ENCODE measurements at regions not wholly inside any gene's neighbourhood (a gene's known extent, or its start where the extent isn't known, plus 50 kb on each side); places are given as distances from the start of the nearest gene placed in this dataset.

- TF ChIP-seq ZNF784 (CRISPR knock-in tag; IDR thresholded peaks at IDR 0.05; ENCODE audit: borderline replicate concordance) (no peak), STAG1 (CRISPR knock-in tag; IDR thresholded peaks at IDR 0.05) (no peak), EP300 (IDR thresholded peaks at IDR 0.05; ENCODE audit: low read depth in 2 of 2, low read length in 2 of 2) (no peak), EP300 (CRISPR knock-in tag; IDR thresholded peaks at IDR 0.05; ENCODE audit: borderline replicate concordance) (no peak), ZFY (CRISPR knock-in tag; IDR thresholded peaks at IDR 0.05) (no peak)
Measured at GRCh38 chr15:46222826-46223225, 588.0 kb downstream of the SQOR start (continued).

GRCh38 chr15:46229263-46229662 is 594.4 kb downstream of the SQOR start:
- BruUV-seq (replicated peaks): no TSS peak
- DNase-seq (ENCODE audit: low spot score): no peak
- FAIRE-seq: no peak
- 0% methylated on average over 1 of the region's 1 CpG for WGBS (ENCODE audit: low lambda C conversion rate)
- in situ Hi-C loops (cut with HindIII; ENCODE audit: extremely low pct_ligation_motif_present, low pct_unique_long_range_greater_than_20kb): no loop called here
- Histone ChIP-seq H3K4me3 (replicated peaks in 1 of 3; ENCODE audit: insufficient read depth in 1 of 3, low read depth in 2 of 3, low read length in 3 of 3) (no peak overlapping the region), H4K20me1 (ENCODE audit: insufficient read depth, low read length) (no peaks in the 10 kb centered on the region), H3K27ac (ENCODE audit: extremely low read length, insufficient read depth, low read length) (no peak overlapping the region), H3K4me2 (ENCODE audit: low read depth, low read length) (no peak overlapping the region), H3K79me2 (ENCODE audit: insufficient read depth, low read length) (no peaks in the 10 kb centered on the region), H2AFZ (ENCODE audit: low read length) (no peak overlapping the region), H3K9me3 (ENCODE audit: low read length) (peaks cover 40% of the 10 kb centered on the region), H3K9ac (ENCODE audit: insufficient read depth, low read depth, low read length) (no peak overlapping the region), H3K36me3 (replicated peaks in 1 of 2; ENCODE audit: control insufficient read depth in 1 of 2, insufficient read depth in 2 of 2, low read length in 2 of 2) (no peaks in the 10 kb centered on the region), H3K4me1 (ENCODE audit: insufficient read depth, low read length) (no peaks in the 10 kb centered on the region), H3K27me3 (ENCODE audit: control insufficient read depth in 1 of 2, insufficient read depth in 2 of 2, low read length in 2 of 2) (no peaks in the 10 kb centered on the region; a peak in 1 of 5 replicates)
- no peak for ATAC-seq
- ChIA-PET POLR2A (no interaction called here), CTCF (ENCODE audit: low intra/inter-chr PET ratio, low total read pairs) (no interaction called here)
- intact Hi-C loops (cut with micrococcal nuclease; ENCODE audit: unreplicated experiment): no loop called here
- TF ChIP-seq ZBED4 (CRISPR knock-in tag; IDR thresholded peaks at IDR 0.05; ENCODE audit: borderline replicate concordance) (no peak), ZNF557 (CRISPR knock-in tag; IDR thresholded peaks at IDR 0.05) (no peak), ZNF329 (CRISPR knock-in tag; IDR thresholded peaks at IDR 0.05; ENCODE audit: low read depth) (no peak), GTF2F1 (IDR thresholded peaks at IDR 0.05; ENCODE audit: low read length) (no peak), THAP9 (CRISPR knock-in tag; IDR thresholded peaks at IDR 0.05; ENCODE audit: borderline replicate concordance) (no peak), NFIB (CRISPR knock-in tag; IDR thresholded peaks at IDR 0.05; ENCODE audit: borderline replicate concordance) (no peak), ZMYM3 (CRISPR knock-in tag; IDR thresholded peaks at IDR 0.05) (no peak), ZBTB25 (CRISPR knock-in tag; IDR thresholded peaks at IDR 0.05) (no peak), SNAPC5 (CRISPR knock-in tag; IDR thresholded peaks at IDR 0.05; ENCODE audit: borderline replicate concordance) (no peak)
